Activated T-cell treated with anti-CD3 and anti-CD28 coated beads, Interleukin-2, amount 50 U/mL, for 24 hours (primary cell): ENCODE measurements at regions not wholly inside any gene's neighbourhood (a gene's known extent, or its start where the extent isn't known, plus 50 kb on each side); places are given as distances from the start of the nearest gene placed in this dataset.

Experiments used
- DNase-seq: peaks from one replicate; pipeline ENCODE4 v3.0.0-alpha.2; 2020
- H3K27ac Mint-ChIP-seq: 2 replicates; pipeline ENCODE4 v1.8.0; 2020; ENCODE audit warnings: mild to moderate bottlenecking, mixed read lengths
- H3K27me3 Mint-ChIP-seq: 2 replicates; pipeline ENCODE4 v1.8.0; 2020; ENCODE audit warnings: mixed read lengths
- H3K36me3 Mint-ChIP-seq: 2 replicates; pipeline ENCODE4 v1.8.0; 2020; ENCODE audit warnings: low read depth, mixed read lengths
- H3K4me1 Mint-ChIP-seq: 2 replicates; pipeline ENCODE4 v1.8.0; 2020; ENCODE audit warnings: low read depth, mixed read lengths
- H3K4me3 Mint-ChIP-seq: 2 replicates; pipeline ENCODE4 v1.8.0; 2020; ENCODE audit warnings: mild to moderate bottlenecking, moderate library complexity, mixed read lengths
- H3K9me3 Mint-ChIP-seq: 2 replicates; pipeline ENCODE4 v1.8.0; 2020; ENCODE audit warnings: mixed read lengths

- H3K27ac Mint-ChIP-seq = no peak overlapping the region
- no peaks in the 10 kb centered on the region for H3K36me3 Mint-ChIP-seq
- H3K9me3 Mint-ChIP-seq = peaks cover 5% of the 10 kb centered on the region
- no peaks in the 10 kb centered on the region for H3K4me1 Mint-ChIP-seq
- H3K4me3 Mint-ChIP-seq = no peak overlapping the region
- no peaks in the 10 kb centered on the region for H3K27me3 Mint-ChIP-seq
- no peak for DNase-seq
These were observed 120.9 kb upstream of the CDH19 start for GRCh38 chr18:66724664-66725356.

DNA sequence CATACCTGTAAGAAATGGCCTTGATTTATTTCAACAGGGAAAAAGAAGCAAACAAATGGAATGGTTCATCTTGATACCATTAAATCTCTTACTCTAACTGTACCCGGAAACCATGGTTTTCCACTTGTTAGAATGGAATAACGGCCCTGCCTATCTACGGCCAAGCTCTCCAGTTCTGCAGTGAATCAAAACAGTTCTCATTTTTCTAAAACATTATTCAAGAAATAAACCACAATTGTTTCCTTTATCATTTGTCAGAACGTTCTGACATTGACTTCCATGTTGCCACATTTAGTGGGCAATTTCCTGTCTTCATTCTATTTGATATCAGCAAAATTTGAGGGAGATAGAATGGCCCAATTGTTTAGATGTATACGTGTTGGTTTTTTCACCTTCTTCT lies 118.8 kb upstream of the CDH19 start:
- H3K4me3 Mint-ChIP-seq = no peak overlapping the region
- DNase-seq = no peak
- no peaks in the 10 kb centered on the region for H3K4me1 Mint-ChIP-seq
- peaks cover 5% of the 10 kb centered on the region for H3K9me3 Mint-ChIP-seq
- H3K27me3 Mint-ChIP-seq = no peaks in the 10 kb centered on the region
- H3K27ac Mint-ChIP-seq = no peak overlapping the region
- no peaks in the 10 kb centered on the region for H3K36me3 Mint-ChIP-seq

DNA sequence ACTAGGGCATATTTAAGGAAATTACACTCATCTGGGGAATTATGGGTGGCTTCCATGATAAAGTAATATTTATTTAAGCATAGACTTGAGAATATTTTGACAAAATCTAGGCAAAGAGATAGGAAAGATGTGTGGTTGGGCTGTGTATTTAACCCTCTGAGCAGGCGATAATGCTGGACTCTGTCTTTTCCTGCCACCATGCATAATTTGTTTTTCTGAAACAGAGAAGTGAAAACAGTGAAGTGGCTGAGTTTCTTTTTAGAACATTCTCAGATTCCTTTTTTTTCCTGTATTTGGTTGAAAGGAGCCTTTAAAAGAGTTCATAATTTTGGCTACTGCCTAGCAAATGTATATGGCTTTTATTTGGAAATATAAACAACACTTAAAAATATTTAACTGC lies 104.8 kb upstream of the CDH19 start:
- DNase-seq = no peak
- Mint-ChIP-seq H3K9me3 (peaks cover 1% of the 10 kb centered on the region), H3K4me3 (no peak overlapping the region), H3K27ac (no peak overlapping the region), H3K27me3 (no peaks in the 10 kb centered on the region), H3K4me1 (no peaks in the 10 kb centered on the region), H3K36me3 (no peaks in the 10 kb centered on the region)

- H3K27me3 Mint-ChIP-seq = no peaks in the 10 kb centered on the region
- DNase-seq = no peak
- H3K36me3 Mint-ChIP-seq = no peaks in the 10 kb centered on the region
- H3K27ac Mint-ChIP-seq = no peak overlapping the region
- no peak overlapping the region for H3K4me3 Mint-ChIP-seq
- H3K4me1 Mint-ChIP-seq = no peaks in the 10 kb centered on the region
- H3K9me3 Mint-ChIP-seq = peaks cover 1% of the 10 kb centered on the region
These were observed 103.6 kb upstream of the CDH19 start for GRCh38 chr18:66707473-66707872.

DNA sequence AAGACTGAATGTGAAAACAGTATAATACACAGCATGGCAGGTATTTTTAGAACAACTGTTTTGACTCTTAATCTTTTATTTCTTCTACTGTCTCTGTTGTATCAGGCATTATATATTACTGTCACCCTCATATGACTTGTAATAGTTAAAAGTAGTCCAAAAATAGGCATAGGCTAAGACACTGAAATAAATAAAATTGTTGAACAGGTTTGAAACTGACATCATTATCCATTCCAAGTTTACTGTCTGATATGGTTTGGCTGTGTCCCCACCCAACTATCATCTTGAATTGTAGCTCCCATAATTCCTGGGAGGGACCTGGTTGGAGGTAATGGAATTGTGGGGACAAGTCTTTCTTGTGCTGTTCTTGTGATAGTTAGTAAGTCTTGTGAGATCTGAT lies 91.4 kb upstream of the CDH19 start:
- no peak for DNase-seq
- no peak overlapping the region for H3K27ac Mint-ChIP-seq
- no peaks in the 10 kb centered on the region for H3K27me3 Mint-ChIP-seq
- peaks cover 5% of the 10 kb centered on the region for H3K9me3 Mint-ChIP-seq
- H3K4me3 Mint-ChIP-seq = no peak overlapping the region
- no peaks in the 10 kb centered on the region for H3K36me3 Mint-ChIP-seq
- H3K4me1 Mint-ChIP-seq = no peaks in the 10 kb centered on the region

DNA sequence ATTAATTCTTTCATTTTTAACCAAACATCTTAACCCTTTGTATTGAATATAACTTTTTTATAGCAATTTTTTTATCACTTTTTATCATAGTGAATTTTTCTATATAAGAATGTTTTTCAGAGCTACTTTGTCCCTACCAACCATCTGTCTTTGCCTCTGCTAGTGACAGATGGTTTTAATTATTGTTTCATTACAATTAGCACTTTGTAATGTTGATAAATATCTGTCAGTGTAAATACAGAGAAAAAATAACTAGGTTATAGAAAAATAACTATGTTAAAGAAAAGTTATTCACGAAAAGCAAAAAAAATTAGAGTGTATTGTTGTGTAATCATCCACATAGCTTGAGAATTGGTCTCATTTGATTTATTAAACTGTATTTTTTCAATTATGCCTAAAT lies 91.0 kb upstream of the CDH19 start:
- H3K27ac Mint-ChIP-seq = no peak overlapping the region
- no peaks in the 10 kb centered on the region for H3K4me1 Mint-ChIP-seq
- no peaks in the 10 kb centered on the region for H3K36me3 Mint-ChIP-seq
- H3K4me3 Mint-ChIP-seq = no peak overlapping the region
- no peaks in the 10 kb centered on the region for H3K27me3 Mint-ChIP-seq
- peaks cover 3% of the 10 kb centered on the region for H3K9me3 Mint-ChIP-seq
- DNase-seq = no peak

DNA sequence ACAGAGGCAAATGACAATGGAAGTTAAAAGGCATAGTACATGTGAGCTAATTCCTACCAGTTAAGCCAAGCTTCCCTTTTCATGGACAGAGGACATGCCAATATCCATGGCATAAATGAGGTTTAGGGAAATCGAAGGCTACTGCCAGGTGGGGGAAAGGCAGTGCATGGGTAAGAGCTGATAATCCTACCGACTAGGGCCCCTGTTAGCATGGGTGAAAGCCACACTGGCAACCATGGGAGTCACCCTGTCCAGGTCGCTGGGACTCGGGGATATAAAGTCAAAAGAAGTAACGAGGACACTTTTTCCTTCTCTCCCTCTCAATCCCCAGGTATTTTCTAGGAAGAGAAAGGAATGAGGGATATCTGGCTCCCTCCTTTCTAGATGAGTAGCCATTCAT lies 83.7 kb upstream of the CDH19 start:
- Mint-ChIP-seq H3K27me3 (no peaks in the 10 kb centered on the region), H3K4me1 (no peaks in the 10 kb centered on the region), H3K4me3 (no peak overlapping the region)

GRCh38 chr18:66682855-66683322 lies 79.0 kb upstream of the CDH19 start:
- no peak overlapping the region for H3K27ac Mint-ChIP-seq
- no peak overlapping the region for H3K4me3 Mint-ChIP-seq
- peaks cover 14% of the 10 kb centered on the region for H3K9me3 Mint-ChIP-seq
- H3K36me3 Mint-ChIP-seq = no peaks in the 10 kb centered on the region
- H3K27me3 Mint-ChIP-seq = no peaks in the 10 kb centered on the region
- no peak for DNase-seq
- H3K4me1 Mint-ChIP-seq = no peaks in the 10 kb centered on the region

More for the DNA sequence above, 83.7 kb upstream of the CDH19 start:
- peaks cover 11% of the 10 kb centered on the region for H3K9me3 Mint-ChIP-seq
- no peaks in the 10 kb centered on the region for H3K36me3 Mint-ChIP-seq
- DNase-seq = no peak
- H3K27ac Mint-ChIP-seq = no peak overlapping the region

DNA sequence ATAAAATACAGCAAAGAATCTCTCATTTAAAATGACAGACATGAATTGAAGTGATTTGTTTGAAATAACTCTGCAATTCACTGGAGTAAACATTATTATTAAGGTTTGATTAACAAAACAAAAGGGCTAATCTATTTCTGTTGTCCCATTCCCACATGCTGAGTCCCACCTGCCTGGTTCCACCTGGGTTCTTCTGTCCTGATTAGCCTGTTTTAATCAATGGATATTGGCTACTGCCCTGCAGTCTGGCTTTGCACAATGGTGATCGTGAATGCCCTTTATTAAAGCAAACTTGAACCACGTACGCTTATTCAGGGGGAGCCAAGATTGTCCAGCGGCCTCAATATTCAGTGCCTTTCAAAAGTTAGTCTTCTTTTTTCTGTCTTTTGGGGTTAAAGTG lies 72.8 kb upstream of the CDH19 start:
- no peaks in the 10 kb centered on the region for H3K4me1 Mint-ChIP-seq
- H3K27ac Mint-ChIP-seq = no peak overlapping the region
- H3K9me3 Mint-ChIP-seq = peaks cover 10% of the 10 kb centered on the region
- no peaks in the 10 kb centered on the region for H3K27me3 Mint-ChIP-seq
- no peak overlapping the region for H3K4me3 Mint-ChIP-seq
- no peaks in the 10 kb centered on the region for H3K36me3 Mint-ChIP-seq
- no peak for DNase-seq

GRCh38 chr18:66674286-66674685 lies 70.4 kb upstream of the CDH19 start:
- no peak for DNase-seq
- no peaks in the 10 kb centered on the region for H3K27me3 Mint-ChIP-seq
- peaks cover 10% of the 10 kb centered on the region for H3K9me3 Mint-ChIP-seq
- no peak overlapping the region for H3K4me3 Mint-ChIP-seq
- H3K36me3 Mint-ChIP-seq = no peaks in the 10 kb centered on the region
- H3K27ac Mint-ChIP-seq = no peak overlapping the region
- H3K4me1 Mint-ChIP-seq = no peaks in the 10 kb centered on the region

- H3K36me3 Mint-ChIP-seq = no peaks in the 10 kb centered on the region
- H3K9me3 Mint-ChIP-seq = peaks cover 1% of the 10 kb centered on the region
- no peak overlapping the region for H3K27ac Mint-ChIP-seq
- H3K27me3 Mint-ChIP-seq = no peaks in the 10 kb centered on the region
- no peak overlapping the region for H3K4me3 Mint-ChIP-seq
- no peaks in the 10 kb centered on the region for H3K4me1 Mint-ChIP-seq
- DNase-seq = no peak
These were observed 64.8 kb upstream of the CDH19 start for GRCh38 chr18:66668706-66669105.

DNA sequence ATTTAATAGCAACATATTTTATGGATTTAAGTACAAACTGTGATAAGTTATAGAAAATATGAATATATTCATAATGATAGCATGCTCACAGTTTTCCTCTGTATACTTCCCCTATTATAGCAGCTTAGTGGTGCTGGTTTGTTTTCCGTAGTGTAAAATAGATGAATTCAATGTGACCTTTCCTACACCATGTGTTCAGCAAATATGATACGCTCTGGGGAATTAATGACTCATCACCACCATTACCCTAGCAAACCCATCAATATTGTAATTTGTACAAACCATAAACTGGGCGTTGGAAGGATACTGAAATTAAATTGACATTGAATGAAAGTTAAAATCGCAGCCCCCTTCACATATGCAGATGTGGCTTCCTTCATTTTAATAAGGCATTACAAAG lies 58.7 kb upstream of the CDH19 start:
- Mint-ChIP-seq H3K4me3 (no peak overlapping the region), H3K4me1 (no peaks in the 10 kb centered on the region), H3K27me3 (no peaks in the 10 kb centered on the region), H3K36me3 (no peaks in the 10 kb centered on the region), H3K9me3 (peaks cover 12% of the 10 kb centered on the region), H3K27ac (no peak overlapping the region)
- no peak for DNase-seq

DNA sequence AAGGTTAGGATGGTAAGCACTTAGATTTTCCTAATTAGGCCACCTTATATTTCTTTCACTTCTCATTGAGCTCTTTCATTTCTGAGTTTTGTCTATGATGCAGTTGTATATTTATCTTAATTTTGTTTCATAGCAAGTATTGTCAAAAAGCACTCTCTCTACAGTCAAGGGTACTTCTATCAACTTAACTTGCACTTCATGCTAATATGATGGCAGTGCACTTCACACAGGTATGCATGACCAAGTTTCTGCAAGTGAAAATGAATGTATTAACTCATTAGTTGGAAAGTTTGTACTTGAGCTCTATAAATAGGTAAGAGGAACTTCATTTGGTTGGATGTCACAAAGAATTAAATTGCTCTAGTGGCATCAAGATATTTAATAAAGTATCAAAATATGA lies 51.5 kb upstream of the CDH19 start:
- Mint-ChIP-seq H3K27ac (no peak overlapping the region), H3K36me3 (no peaks in the 10 kb centered on the region), H3K27me3 (no peaks in the 10 kb centered on the region)

More for the DNA sequence above, 51.5 kb upstream of the CDH19 start:
- H3K4me3 Mint-ChIP-seq = no peak overlapping the region
- DNase-seq = no peak
- H3K9me3 Mint-ChIP-seq = peaks cover 2% of the 10 kb centered on the region
- no peaks in the 10 kb centered on the region for H3K4me1 Mint-ChIP-seq
